Liver (tissue), 8 donors: ENCODE measurements at regions not wholly inside any gene's neighbourhood (a gene's known extent, or its start where the extent isn't known, plus 50 kb on each side); places are given as distances from the start of the nearest gene placed in this dataset.

Experiments
- DNase-seq: peaks from one replicate; pipeline ENCODE4 v3.0.0-alpha.2; 2017; ENCODE audit warnings: low spot score
- H3K27ac ChIP-seq, 2 donors: one replicate each; pipeline ENCODE4 v1.7.0; 2013; ENCODE audit warnings: inconsistent platforms in 2 of 2, low read length in 2 of 2, control low read depth in 1 of 2, low read depth in 1 of 2, mild to moderate bottlenecking in 1 of 2
- H3K27me3 ChIP-seq, 4 donors: one replicate each; pipeline versions ENCODE4 v1.6.1 to v1.7.0; 2013; ENCODE audit warnings: low read length in 3 of 4, inconsistent platforms in 1 of 4, mild to moderate bottlenecking in 1 of 4, moderate library complexity in 1 of 4; ENCODE audit not compliant: control insufficient read depth in 4 of 4, insufficient read depth in 4 of 4
- H3K36me3 ChIP-seq, 4 donors: one replicate each; pipeline versions ENCODE4 v1.6.1 to v1.7.0; 2013; ENCODE audit warnings: low read length in 3 of 4, mild to moderate bottlenecking in 3 of 4, low read depth in 1 of 4, moderate library complexity in 1 of 4; ENCODE audit not compliant: control insufficient read depth in 4 of 4, insufficient read depth in 3 of 4
- H3K4me1 ChIP-seq, 4 donors: one replicate each; pipeline versions ENCODE4 v1.6.1 to v1.7.0; 2013; ENCODE audit warnings: low read length in 3 of 4, mild to moderate bottlenecking in 3 of 4, moderate library complexity in 1 of 4; ENCODE audit not compliant: control insufficient read depth in 4 of 4, insufficient read depth in 4 of 4
- H3K4me3 ChIP-seq, 3 donors: one replicate each; pipeline versions ENCODE4 v1.6.1 to v1.7.0; 2013; ENCODE audit warnings: low read length in 3 of 3, control low read depth in 1 of 3, low read depth in 1 of 3, mild to moderate bottlenecking in 1 of 3
- H3K9ac ChIP-seq, 2 donors: one replicate each; pipeline ENCODE4 v1.7.0; 2013; ENCODE audit warnings: low read length in 2 of 2, mild to moderate bottlenecking in 2 of 2, moderate library complexity in 2 of 2, control low read depth in 1 of 2, low read depth in 1 of 2
- H3K9me3 ChIP-seq, 4 donors: one replicate each; pipeline versions ENCODE4 v1.6.1 to v1.7.0; 2013; ENCODE audit warnings: low read length in 3 of 4; ENCODE audit not compliant: control insufficient read depth in 4 of 4
- ATF3 ChIP-seq: IDR thresholded peaks from 2 replicates; pipeline ENCODE4 v1.6.1; 2016; ENCODE audit warnings: antibody characterized with exemption
- EGR1 ChIP-seq, 2 donors: IDR thresholded peaks; 2 replicates each; pipeline ENCODE4 v1.6.1; 2016 to 2018; ENCODE audit warnings: antibody characterized with exemption in 2 of 2, low read depth in 2 of 2
- FOXA1 ChIP-seq: IDR thresholded peaks from 2 replicates; pipeline ENCODE4 v1.6.1; 2016; ENCODE audit warnings: antibody characterized with exemption
- FOXA2 ChIP-seq: IDR thresholded peaks from 2 replicates; pipeline ENCODE4 v1.6.1; 2016; ENCODE audit warnings: antibody characterized with exemption
- GABPA ChIP-seq, 2 donors: IDR thresholded peaks in 1 of 2; conservative IDR thresholded peaks in 1 of 2; 2 replicates each; pipeline ENCODE4 v1.6.1; 2016; ENCODE audit warnings: antibody characterized with exemption in 2 of 2, mild to moderate bottlenecking in 1 of 2, moderate library complexity in 1 of 2
- HNF4A ChIP-seq, 2 donors: conservative IDR thresholded peaks; 2 replicates each; pipeline ENCODE4 v1.6.1; 2016; ENCODE audit warnings: antibody characterized with exemption in 2 of 2, mild to moderate bottlenecking in 2 of 2
- HNF4G ChIP-seq: IDR thresholded peaks from 2 replicates; pipeline ENCODE4 v1.6.1; 2016; ENCODE audit warnings: antibody characterized with exemption
- JUND ChIP-seq, 2 donors: IDR thresholded peaks; 2 replicates each; pipeline ENCODE4 v1.6.1; 2016; ENCODE audit warnings: antibody characterized with exemption in 2 of 2
- MAX ChIP-seq: IDR thresholded peaks from 2 replicates; pipeline ENCODE4 v1.6.1; 2016; ENCODE audit warnings: antibody characterized with exemption
- NR2F2 ChIP-seq: IDR thresholded peaks from 2 replicates; pipeline ENCODE4 v1.6.1; 2016; ENCODE audit warnings: antibody characterized with exemption
- RAD21 ChIP-seq, 2 donors: IDR thresholded peaks; 2 replicates each; pipeline ENCODE4 v1.6.1; 2016; ENCODE audit warnings: antibody characterized with exemption in 2 of 2, mild to moderate bottlenecking in 2 of 2
- REST ChIP-seq: IDR thresholded peaks from 2 replicates; pipeline ENCODE4 v1.6.1; 2016; ENCODE audit warnings: antibody characterized with exemption, mild to moderate bottlenecking
- RXRA ChIP-seq, 2 donors: IDR thresholded peaks; 2 replicates each; pipeline ENCODE4 v1.6.1; 2017 to 2018; ENCODE audit warnings: antibody characterized with exemption in 2 of 2, mild to moderate bottlenecking in 1 of 2
- SP1 ChIP-seq: IDR thresholded peaks from 2 replicates; pipeline ENCODE4 v1.6.1; 2018; ENCODE audit warnings: antibody characterized with exemption, mild to moderate bottlenecking
- TAF1 ChIP-seq: conservative IDR thresholded peaks from 2 replicates; pipeline ENCODE4 v1.6.1; 2016; ENCODE audit warnings: antibody characterized with exemption, mild to moderate bottlenecking
- YY1 ChIP-seq: IDR thresholded peaks from 2 replicates; pipeline ENCODE4 v1.6.1; 2016; ENCODE audit warnings: antibody characterized with exemption, mild to moderate bottlenecking
- ZBTB33 ChIP-seq: IDR thresholded peaks from 2 replicates; pipeline ENCODE4 v1.6.1; 2016; ENCODE audit warnings: antibody characterized with exemption
- WGBS: extraction: QIAGEN DNeasy Blood & Tissue Kit; methylation state at CpG from one replicate; pipeline ENCODE4 v1.1.7; 2013; 5-methylcytosine and 5-hydroxymethylcytosine counted together
- TF ChIP-seq, protein P1 (sequence below): fragments of 150-350 bp; IDR thresholded peaks from 2 replicates; pipeline ENCODE4 v1.5.1; 2017; ENCODE audit warnings: improper control_type of control experiment, low read depth, low read length; ENCODE audit not compliant: missing input control
- donor health status: healthy.
- donor health status: healthy.
- donor health status: healthy.
- donor health status: healthy.
- donor health status: healthy.

- TF ChIP-seq REST: no peak
These were observed 72.0 kb upstream of the AFDN start (continued) for GRCh38 chr6:167754691-167755090.

DNA sequence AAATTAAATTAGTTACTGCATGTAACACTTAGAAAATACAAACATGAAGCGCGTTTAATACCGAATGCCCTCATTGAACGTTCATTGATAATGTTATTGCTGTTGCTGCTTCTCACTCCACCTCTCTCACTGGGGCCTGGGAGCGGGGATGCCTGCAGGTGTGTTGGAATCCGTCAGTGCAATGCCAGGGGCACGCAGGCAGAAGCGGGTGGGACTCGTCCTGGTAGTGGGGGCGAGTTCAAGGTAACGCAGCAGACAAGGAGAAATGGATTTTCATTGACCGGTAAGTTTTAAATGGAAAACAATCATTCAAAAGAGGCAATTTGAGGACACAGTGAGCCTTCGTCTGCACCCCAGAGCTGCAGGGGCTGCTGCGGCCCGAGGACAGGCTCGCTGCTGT lies 71.2 kb upstream of the AFDN start:
- peaks cover 6 to 15% (median 6%) of the 10 kb centered on the region in 4 donors for H3K4me1 ChIP-seq
- TF ChIP-seq TAF1 (no peak), RAD21 (IDR thresholded peaks at IDR 0.05) (no peak), GABPA (IDR thresholded peaks at IDR 0.05 in 1 of 2, conservative IDR thresholded peaks at IDR 0.05 in 1 of 2) (no peak), YY1 (no peak), FOXA2 (no peak), MAX (no peak), HNF4G (no peak), SP1 (no peak), ATF3 (no peak), EGR1 (IDR thresholded peaks at IDR 0.05; ENCODE audit: low read depth in 2 of 2) (no peak), NR2F2 (no peak), REST (no peak), ZBTB33 (no peak), RXRA (IDR thresholded peaks at IDR 0.05) (no peak), HNF4A (conservative IDR thresholded peaks at IDR 0.05) (no peak), FOXA1 (no peak), JUND (IDR thresholded peaks at IDR 0.05) (no peak)
- TF ChIP-seq, protein P1, sequence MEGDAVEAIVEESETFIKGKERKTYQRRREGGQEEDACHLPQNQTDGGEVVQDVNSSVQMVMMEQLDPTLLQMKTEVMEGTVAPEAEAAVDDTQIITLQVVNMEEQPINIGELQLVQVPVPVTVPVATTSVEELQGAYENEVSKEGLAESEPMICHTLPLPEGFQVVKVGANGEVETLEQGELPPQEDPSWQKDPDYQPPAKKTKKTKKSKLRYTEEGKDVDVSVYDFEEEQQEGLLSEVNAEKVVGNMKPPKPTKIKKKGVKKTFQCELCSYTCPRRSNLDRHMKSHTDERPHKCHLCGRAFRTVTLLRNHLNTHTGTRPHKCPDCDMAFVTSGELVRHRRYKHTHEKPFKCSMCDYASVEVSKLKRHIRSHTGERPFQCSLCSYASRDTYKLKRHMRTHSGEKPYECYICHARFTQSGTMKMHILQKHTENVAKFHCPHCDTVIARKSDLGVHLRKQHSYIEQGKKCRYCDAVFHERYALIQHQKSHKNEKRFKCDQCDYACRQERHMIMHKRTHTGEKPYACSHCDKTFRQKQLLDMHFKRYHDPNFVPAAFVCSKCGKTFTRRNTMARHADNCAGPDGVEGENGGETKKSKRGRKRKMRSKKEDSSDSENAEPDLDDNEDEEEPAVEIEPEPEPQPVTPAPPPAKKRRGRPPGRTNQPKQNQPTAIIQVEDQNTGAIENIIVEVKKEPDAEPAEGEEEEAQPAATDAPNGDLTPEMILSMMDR: no peak
- H3K9ac ChIP-seq: no peak overlapping the region
- H3K27ac ChIP-seq: no peak overlapping the region
- H3K4me3 ChIP-seq: no peak overlapping the region
- 95% methylated on average over 16 of the region's 16 CpGs for WGBS
- H3K9me3 ChIP-seq: no peaks in the 10 kb centered on the region
- DNase-seq: no peak
- H3K36me3 ChIP-seq: no peaks in the 10 kb centered on the region
- no peaks in the 10 kb centered on the region for H3K27me3 ChIP-seq
